KMS-11 (cell line): ENCODE measurements at regions not wholly inside any gene's neighbourhood (a gene's known extent, or its start where the extent isn't known, plus 50 kb on each side); places are given as distances from the start of the nearest gene placed in this dataset.
"Not testable (repeated sequence)": the region's sequence is repeated elsewhere in the genome, so short reads cannot be mapped to it uniquely, and the experiment has no call there.

Source experiments
- H2AFZ ChIP-seq: fragments of 200-600 bp; sonication (generic); 2 replicates; pipeline ENCODE4 v1.6.1; 2016; ENCODE audit warnings: antibody characterized with exemption, mixed run types, low read depth
- H3K27ac ChIP-seq: fragments of 200-600 bp; sonication (generic); 2 replicates; pipeline ENCODE4 v1.6.1; 2016; ENCODE audit warnings: mild to moderate bottlenecking, mixed run types
- H3K27me3 ChIP-seq: fragments of 200-600 bp; sonication (generic); 2 replicates; pipeline ENCODE4 v1.6.1; 2017; ENCODE audit warnings: mild to moderate bottlenecking, low read depth, mixed run types, moderate library complexity; ENCODE audit not compliant: insufficient read depth
- H3K36me3 ChIP-seq: fragments of 200-600 bp; sonication (generic); 2 replicates; pipeline ENCODE4 v1.6.1; 2017; ENCODE audit warnings: mild to moderate bottlenecking, mixed run types; ENCODE audit not compliant: insufficient read depth
- H3K4me1 ChIP-seq: fragments of 200-600 bp; sonication (generic); 2 replicates; pipeline ENCODE4 v1.6.1; 2016; ENCODE audit warnings: mild to moderate bottlenecking, low read depth, mixed run types; ENCODE audit not compliant: poor library complexity, severe bottlenecking
- H3K4me2 ChIP-seq: fragments of 200-600 bp; sonication (generic); 2 replicates; pipeline ENCODE4 v1.7.0; 2016; ENCODE audit warnings: mild to moderate bottlenecking, mixed run types
- H3K4me3 ChIP-seq: fragments of 200-600 bp; sonication (generic); IDR thresholded peaks from 2 replicates; pipeline ENCODE4 v1.6.1; 2017; ENCODE audit warnings: low read depth, low read length, mixed read lengths; ENCODE audit not compliant: insufficient read depth
- H3K79me2 ChIP-seq: fragments of 200-600 bp; sonication (generic); 2 replicates; pipeline ENCODE4 v1.6.1; 2016; ENCODE audit warnings: low read depth, mixed run types; ENCODE audit not compliant: insufficient read depth
- H3K9ac ChIP-seq: fragments of 200-600 bp; sonication (generic); 2 replicates; pipeline ENCODE4 v1.6.1; 2016; ENCODE audit warnings: mild to moderate bottlenecking, mixed run types
- H4K20me1 ChIP-seq: fragments of 200-600 bp; sonication (generic); 2 replicates; pipeline ENCODE4 v1.6.1; 2016; ENCODE audit warnings: mild to moderate bottlenecking, mixed run types; ENCODE audit not compliant: insufficient read depth

- not testable (repeated sequence) for H3K27me3 ChIP-seq, H3K4me3 ChIP-seq, H4K20me1 ChIP-seq
These were observed 50.5 kb upstream of the THOC3 start for GRCh38 chr5:176018598-176018997.

GRCh38 chr5:176020852-176021251 lies 52.7 kb upstream of the THOC3 start:
- H3K27me3 ChIP-seq, H3K36me3 ChIP-seq, H3K4me2 ChIP-seq, H2AFZ ChIP-seq, H4K20me1 ChIP-seq, H3K4me3 ChIP-seq, H3K27ac ChIP-seq, H3K79me2 ChIP-seq, H3K4me1 ChIP-seq, H3K9ac ChIP-seq: not testable (repeated sequence)

More at GRCh38 chr5:176018598-176018997, 50.5 kb upstream of the THOC3 start:
- not testable (repeated sequence) for H3K4me1 ChIP-seq, H3K79me2 ChIP-seq, H3K36me3 ChIP-seq, H3K4me2 ChIP-seq, H3K9ac ChIP-seq, H3K27ac ChIP-seq, H2AFZ ChIP-seq

- H3K27ac ChIP-seq, H3K4me3 ChIP-seq, H3K27me3 ChIP-seq, H2AFZ ChIP-seq, H3K36me3 ChIP-seq, H4K20me1 ChIP-seq, H3K4me2 ChIP-seq, H3K9ac ChIP-seq, H3K79me2 ChIP-seq, H3K4me1 ChIP-seq: not testable (repeated sequence)
These were observed 55.4 kb upstream of the THOC3 start for GRCh38 chr5:176023535-176023934.

- H3K27ac ChIP-seq, H4K20me1 ChIP-seq, H3K79me2 ChIP-seq, H3K9ac ChIP-seq, H2AFZ ChIP-seq, H3K36me3 ChIP-seq, H3K4me2 ChIP-seq, H3K4me3 ChIP-seq, H3K4me1 ChIP-seq, H3K27me3 ChIP-seq: not testable (repeated sequence)
These were observed 61.3 kb upstream of the THOC3 start for GRCh38 chr5:176029445-176029844.

- H3K27ac ChIP-seq, H3K4me1 ChIP-seq, H3K27me3 ChIP-seq, H3K9ac ChIP-seq, H3K79me2 ChIP-seq, H3K36me3 ChIP-seq, H3K4me2 ChIP-seq, H3K4me3 ChIP-seq, H2AFZ ChIP-seq, H4K20me1 ChIP-seq: not testable (repeated sequence)
These were observed 62.4 kb upstream of the THOC3 start for GRCh38 chr5:176030361-176031117.

GRCh38 chr5:176031118-176031510 lies 63.0 kb upstream of the THOC3 start:
- H3K4me3 ChIP-seq, H3K4me2 ChIP-seq, H3K79me2 ChIP-seq, H3K27me3 ChIP-seq, H3K4me1 ChIP-seq, H4K20me1 ChIP-seq, H3K9ac ChIP-seq, H3K36me3 ChIP-seq, H2AFZ ChIP-seq, H3K27ac ChIP-seq: not testable (repeated sequence)

- H3K27ac ChIP-seq, H3K79me2 ChIP-seq, H3K36me3 ChIP-seq, H3K4me2 ChIP-seq, H3K27me3 ChIP-seq, H3K4me1 ChIP-seq, H4K20me1 ChIP-seq, H3K9ac ChIP-seq, H2AFZ ChIP-seq, H3K4me3 ChIP-seq: not testable (repeated sequence)
These were observed 65.1 kb upstream of the THOC3 start for GRCh38 chr5:176033186-176033585.

- H3K79me2 ChIP-seq, H2AFZ ChIP-seq, H3K36me3 ChIP-seq, H3K4me2 ChIP-seq, H4K20me1 ChIP-seq, H3K27ac ChIP-seq, H3K4me3 ChIP-seq, H3K4me1 ChIP-seq, H3K9ac ChIP-seq, H3K27me3 ChIP-seq: not testable (repeated sequence)
These were observed 66.5 kb upstream of the THOC3 start for GRCh38 chr5:176034407-176035200.

GRCh38 chr5:176035201-176035530 lies 67.1 kb upstream of the THOC3 start:
- H3K27ac ChIP-seq, H3K9ac ChIP-seq, H2AFZ ChIP-seq, H3K36me3 ChIP-seq, H3K4me1 ChIP-seq, H4K20me1 ChIP-seq, H3K4me2 ChIP-seq, H3K4me3 ChIP-seq, H3K79me2 ChIP-seq, H3K27me3 ChIP-seq: not testable (repeated sequence)

- not testable (repeated sequence) for H4K20me1 ChIP-seq, H3K79me2 ChIP-seq, H3K27me3 ChIP-seq, H3K4me1 ChIP-seq, H3K4me2 ChIP-seq, H3K4me3 ChIP-seq, H3K9ac ChIP-seq, H2AFZ ChIP-seq, H3K27ac ChIP-seq, H3K36me3 ChIP-seq
These were observed 67.7 kb upstream of the THOC3 start for GRCh38 chr5:176035816-176036308.
